Spleen (tissue), 11 donors: ENCODE measurements at regions not wholly inside any gene's neighbourhood (a gene's known extent, or its start where the extent isn't known, plus 50 kb on each side); places are given as distances from the start of the nearest gene placed in this dataset.
"Not testable (repeated sequence)": the region's sequence is repeated elsewhere in the genome, so short reads cannot be mapped to it uniquely, and the experiment has no call there.

Source experiments
- DNase-seq: peaks from one replicate; pipeline ENCODE4 v3.0.0-alpha.2; 2020
- H3K27ac ChIP-seq, 8 donors: fragments of 200-600 bp; sonication (generic) in 7 of 8; 1 replicate in 4 of 8; 2 replicates in 4 of 8; pipeline versions ENCODE4 v1.5.0 to v1.8.0; 2016 to 2021; ENCODE audit warnings: inconsistent platforms in 4 of 8, mild to moderate bottlenecking in 4 of 8, moderate library complexity in 1 of 8
- H3K27me3 ChIP-seq, 7 donors: fragments of 200-600 bp; sonication (generic) in 6 of 7; replicated peaks in 1 of 7; 1 replicate in 4 of 7; 2 replicates in 3 of 7; pipeline versions ENCODE4 v1.5.0 to v1.8.0; 2016 to 2021; ENCODE audit warnings: inconsistent platforms in 3 of 7, mild to moderate bottlenecking in 1 of 7
- H3K36me3 ChIP-seq, 6 donors: fragments of 200-600 bp; sonication (generic) in 5 of 6; 1 replicate in 4 of 6; 2 replicates in 2 of 6; pipeline versions ENCODE4 v1.5.0 to v1.8.0; 2016 to 2021; ENCODE audit warnings: inconsistent platforms in 2 of 6
- H3K4me1 ChIP-seq, 6 donors: fragments of 200-600 bp; sonication (generic) in 5 of 6; 1 replicate in 3 of 6; 2 replicates in 3 of 6; pipeline versions ENCODE4 v1.5.0 to v1.8.0; 2016 to 2021; ENCODE audit warnings: inconsistent platforms in 3 of 6
- H3K4me3 ChIP-seq, 8 donors: fragments of 200-600 bp; sonication (generic) in 7 of 8; 1 replicate in 4 of 8; 2 replicates in 4 of 8; pipeline versions ENCODE4 v1.5.0 to v1.8.0; 2016 to 2021; ENCODE audit warnings: inconsistent platforms in 4 of 8, mild to moderate bottlenecking in 4 of 8, moderate library complexity in 2 of 8
- H3K9me3 ChIP-seq, 8 donors: fragments of 200-600 bp; sonication (generic) in 7 of 8; 1 replicate in 4 of 8; 2 replicates in 4 of 8; pipeline versions ENCODE4 v1.5.0 to v1.8.0; 2016 to 2021; ENCODE audit warnings: inconsistent platforms in 4 of 8
- CTCF ChIP-seq, 11 experiments: fragments of 200-600 bp in 7 of 11; fragments of 450-650 bp in 4 of 11; sonication (generic) in 4 of 11; IDR thresholded peaks in 8 of 11; conservative IDR thresholded peaks in 3 of 11; 1 replicate in 7 of 11; 2 replicates in 4 of 11; pipeline versions ENCODE4 v1.4.0 to v1.8.0; 2016 to 2021; ENCODE audit warnings: antibody characterized with exemption in 11 of 11, inconsistent platforms in 4 of 11, mild to moderate bottlenecking in 1 of 11
- POLR2A ChIP-seq, 3 donors: fragments of 450-650 bp; IDR thresholded peaks; one replicate each; pipeline ENCODE4 v1.5.1; 2017; ENCODE audit warnings: antibody characterized with exemption in 3 of 3, mild to moderate bottlenecking in 1 of 3
- POLR2AphosphoS5 ChIP-seq, 3 donors: sonication (generic); formaldehyde crosslinking; IDR thresholded peaks; one replicate each; pipeline ENCODE4 v1.5.1; 2017; ENCODE audit warnings: antibody characterized with exemption in 3 of 3
- WGBS, 5 donors: extraction: QIAGEN DNeasy Blood & Tissue Kit in 3 of 5; methylation state at CpG; one replicate each; pipeline versions ENCODE4 v1.1.5 to v1.1.7; 2013 to 2018; 5-methylcytosine and 5-hydroxymethylcytosine counted together
- intact Hi-C: fragments of 100-400 bp; cut with DNase I; formaldehyde crosslinking; loops from one replicate; pipeline ENCODE4 v1.15.0; 2023; ENCODE audit warnings: low total_unique reads
- donor health status: healthy with polysubstance abuse.
- donor health status: DM: no; HTN: no; CAD: no; lungs with moderate emphysema.
- donor health status: DM: no; HTN: no; CAD: no.
- donor health status: Bipolar disorder and iron deficiency.
- donor health status: healthy.
- donor health status: DM: no; HTN: no; CAD: no.
- donor health status: DM: yes; HTN: yes; CAD: no.

- no peaks in the 10 kb centered on the region for H3K4me1 ChIP-seq
- intact Hi-C loops = no loop called here
Measured at GRCh38 chr11:25565846-25566245, 766.1 kb upstream of the ANO3 start.

GRCh38 chr11:25566298-25567200 is 765.4 kb upstream of the ANO3 start:
- Histone ChIP-seq H3K27me3 (no peaks in the 10 kb centered on the region), H3K27ac (no peak overlapping the region), H3K36me3 (no peaks in the 10 kb centered on the region), H3K9me3 (peaks cover 0 to 5% (median 0%) of the 10 kb centered on the region in 8 donors), H3K4me1 (no peaks in the 10 kb centered on the region), H3K4me3 (no peak overlapping the region)
- TF ChIP-seq CTCF (IDR thresholded peaks at IDR 0.05 in 8 of 11, conservative IDR thresholded peaks at IDR 0.05 in 3 of 11) = no peak
- TF ChIP-seq POLR2AphosphoS5 (IDR thresholded peaks at IDR 0.05) = no peak
- no peak for TF ChIP-seq POLR2A (IDR thresholded peaks at IDR 0.05)
- 58 to 71% (median 63%) methylated on average over 5 of the region's 5 CpGs for WGBS, 5 donors
- intact Hi-C loops = no loop called here
- no peak for DNase-seq

More at GRCh38 chr11:25565846-25566245, 766.1 kb upstream of the ANO3 start:
- no peak for DNase-seq
- no peak overlapping the region for H3K27ac ChIP-seq
- TF ChIP-seq POLR2A (IDR thresholded peaks at IDR 0.05) (no peak), CTCF (IDR thresholded peaks at IDR 0.05 in 8 of 11, conservative IDR thresholded peaks at IDR 0.05 in 3 of 11) (no peak)
- peaks cover 0 to 5% (median 0%) of the 10 kb centered on the region in 8 donors for H3K9me3 ChIP-seq
- H3K27me3 ChIP-seq = no peaks in the 10 kb centered on the region
- no peaks in the 10 kb centered on the region for H3K36me3 ChIP-seq
- no peak overlapping the region for H3K4me3 ChIP-seq

- intact Hi-C loops = no loop called here
- no peak overlapping the region for H3K27ac ChIP-seq
- H3K4me1 ChIP-seq = no peaks in the 10 kb centered on the region
- no peaks in the 10 kb centered on the region for H3K36me3 ChIP-seq
- H3K4me3 ChIP-seq = no peak overlapping the region
- no peak for DNase-seq
- TF ChIP-seq POLR2A (IDR thresholded peaks at IDR 0.05) = no peak
- no peak for TF ChIP-seq POLR2AphosphoS5 (IDR thresholded peaks at IDR 0.05)
- no peak for TF ChIP-seq CTCF (IDR thresholded peaks at IDR 0.05 in 8 of 11, conservative IDR thresholded peaks at IDR 0.05 in 3 of 11)
- H3K9me3 ChIP-seq = peaks cover 0 to 6% (median 0%) of the 10 kb centered on the region in 8 donors
- H3K27me3 ChIP-seq = no peaks in the 10 kb centered on the region
- WGBS, 5 donors = 62 to 96% (median 85%) methylated on average over 1 of the region's 1 CpG
Measured at GRCh38 chr11:25576320-25576719, 755.6 kb upstream of the ANO3 start.

DNA sequence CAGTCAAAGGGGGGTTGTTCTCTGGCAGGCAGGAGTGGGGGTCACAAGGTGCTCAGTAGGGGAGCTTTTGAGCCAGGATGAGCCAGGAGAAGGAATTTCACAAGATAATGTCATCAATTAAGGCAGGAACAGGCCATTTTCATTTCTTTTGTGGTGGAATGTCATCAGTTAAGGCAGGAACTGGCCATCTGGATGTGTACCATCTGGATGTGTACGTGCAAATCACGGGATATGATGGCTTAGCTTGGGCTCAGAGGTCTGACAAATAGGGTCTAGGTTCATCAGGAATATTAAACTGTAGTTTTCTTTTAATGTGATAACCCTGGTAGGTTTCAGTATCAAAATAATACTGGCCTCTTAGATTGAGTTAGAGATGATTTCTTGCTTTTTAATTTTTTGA is 752.4 kb upstream of the ANO3 start:
- 10 to 78% (median 56%) methylated on average over 2 of the region's 2 CpGs for WGBS, 5 donors
- H3K9me3 ChIP-seq, H3K27me3 ChIP-seq, H3K4me3 ChIP-seq, H3K4me1 ChIP-seq, intact Hi-C loops, H3K36me3 ChIP-seq, H3K27ac ChIP-seq, DNase-seq: not testable (repeated sequence)
